OCI-LY7 (cell line): ENCODE measurements at regions not wholly inside any gene's neighbourhood (a gene's known extent, or its start where the extent isn't known, plus 50 kb on each side); places are given as distances from the start of the nearest gene placed in this dataset.

Experiments used
- BruUV-seq: library from RNA; stranded (reverse); fragments of 400-500 nt; replicated peaks from 2 replicates; lab custom pipeline; 2021; lab: Mats Ljungman, UMichigan
- CTCF ChIA-PET: fragments of 300-600 bp; sonication (Branson Sonifier 250); formaldehyde crosslinking; loops from one replicate; lab custom pipeline; 2022; ENCODE audit warnings: antibody characterized with exemption; ENCODE audit not compliant: unreplicated experiment; lab: Charles Lee
- POLR2A ChIA-PET: fragments of 300-600 bp; sonication (Branson Sonifier 250); formaldehyde crosslinking; loops from one replicate; lab custom pipeline; 2022; ENCODE audit warnings: antibody characterized with exemption; lab: Charles Lee
- DNase-seq: peaks from one replicate; pipeline ENCODE4 v3.0.0-alpha.2; 2015; ENCODE audit warnings: low spot score
- H2AFZ ChIP-seq: fragments of 200-600 bp; sonication (generic), shearing (Covaris generic); 2 replicates; pipeline ENCODE4 v1.6.1; 2014; ENCODE audit warnings: mild to moderate bottlenecking, antibody characterized with exemption, low read length, moderate library complexity
- H3K27ac ChIP-seq: fragments of 200-600 bp; sonication (generic); 2 replicates; pipeline ENCODE4 v1.5.1; 2014; ENCODE audit warnings: mixed run types, low read depth, mild to moderate bottlenecking, moderate library complexity, low read length, inconsistent platforms; ENCODE audit not compliant: poor library complexity, severe bottlenecking
- H3K36me3 ChIP-seq: fragments of 200-600 bp; sonication (generic); 2 replicates; pipeline ENCODE4 v1.6.1; 2014; ENCODE audit warnings: mild to moderate bottlenecking, antibody characterized with exemption, low read length, moderate library complexity, mixed read lengths; ENCODE audit not compliant: insufficient read depth
- H3K4me1 ChIP-seq: fragments of 200-600 bp; sonication (generic); 2 replicates; pipeline ENCODE4 v1.5.1; 2014; ENCODE audit warnings: mild to moderate bottlenecking, low read length; ENCODE audit not compliant: insufficient read depth, poor library complexity, severe bottlenecking
- H3K4me2 ChIP-seq: fragments of 200-600 bp; sonication (generic); 2 replicates; pipeline ENCODE4 v1.6.1; 2014; ENCODE audit warnings: mild to moderate bottlenecking, low read length
- H3K4me3 ChIP-seq: fragments of 200-600 bp; sonication (generic); 2 replicates; pipeline ENCODE4 v1.5.1; 2014; ENCODE audit warnings: mild to moderate bottlenecking, low read depth, low read length; ENCODE audit not compliant: poor library complexity, severe bottlenecking
- H3K79me2 ChIP-seq: fragments of 200-600 bp; sonication (generic); 2 replicates; pipeline ENCODE4 v1.6.1; 2016; ENCODE audit warnings: low read depth, mild to moderate bottlenecking, low read length, moderate library complexity, mixed read lengths; ENCODE audit not compliant: insufficient read depth
- H3K9me2 ChIP-seq: fragments of 200-600 bp; sonication (generic); 2 replicates; pipeline ENCODE4 v1.6.1; 2016; ENCODE audit warnings: mild to moderate bottlenecking, low read length, mixed read lengths; ENCODE audit not compliant: insufficient read depth
- H3K9me3 ChIP-seq: fragments of 200-600 bp; sonication (generic); 2 replicates; pipeline ENCODE4 v1.6.1; 2014; ENCODE audit warnings: mild to moderate bottlenecking, mixed run types, low read length, mixed read lengths
- H4K20me1 ChIP-seq: fragments of 200-600 bp; sonication (generic); 2 replicates; pipeline ENCODE4 v1.6.1; 2014; ENCODE audit warnings: mild to moderate bottlenecking, antibody characterized with exemption, low read length, moderate library complexity, mixed read lengths; ENCODE audit not compliant: insufficient read depth
- CTCF ChIP-seq: fragments of 200-600 bp; sonication (generic); conservative IDR thresholded peaks from 2 replicates; pipeline ENCODE4 v1.5.1; 2014; ENCODE audit warnings: mild to moderate bottlenecking, antibody characterized with exemption, low read length, moderate library complexity, mixed read lengths
- EZH2phosphoT487 ChIP-seq: fragments of 200-600 bp; sonication (generic); IDR thresholded peaks from 2 replicates; pipeline ENCODE4 v1.6.1; 2018; ENCODE audit warnings: low read depth, borderline replicate concordance, mild to moderate bottlenecking, mixed run types, antibody characterized with exemption, low read length, moderate library complexity, mixed read lengths
- intact Hi-C: fragments of 100-400 bp; cut with micrococcal nuclease; formaldehyde crosslinking; loops from one replicate; pipeline ENCODE4 v1.10.0; 2022; ENCODE audit not compliant: unreplicated experiment

GRCh38 chr2:19675856-19676460 lies 225.8 kb downstream of the TTC32 start:
- no peak for DNase-seq
- H3K4me3 ChIP-seq, result no peak overlapping the region
- ChIA-PET POLR2A (no interaction called here), CTCF (no interaction called here)
- intact Hi-C loops, result no loop called here
- no peaks in the 10 kb centered on the region for H3K36me3 ChIP-seq
- no peaks in the 10 kb centered on the region for H3K9me3 ChIP-seq
- H3K27ac ChIP-seq, result no peak overlapping the region
- no peak for TF ChIP-seq CTCF
- TF ChIP-seq EZH2phosphoT487, result no peak
- H2AFZ ChIP-seq, result no peak overlapping the region
- no TSS peak for BruUV-seq
- H3K4me2 ChIP-seq, result no peak overlapping the region
- no peaks in the 10 kb centered on the region for H3K79me2 ChIP-seq
- no peaks in the 10 kb centered on the region for H3K9me2 ChIP-seq
- no peaks in the 10 kb centered on the region for H4K20me1 ChIP-seq
- H3K4me1 ChIP-seq, result no peaks in the 10 kb centered on the region

- Histone ChIP-seq H3K9me2 (no peaks in the 10 kb centered on the region), H3K36me3 (no peaks in the 10 kb centered on the region), H3K4me2 (no peak overlapping the region), H2AFZ (no peak overlapping the region), H4K20me1 (no peaks in the 10 kb centered on the region), H3K79me2 (no peaks in the 10 kb centered on the region), H3K9me3 (no peaks in the 10 kb centered on the region), H3K4me3 (no peak overlapping the region), H3K27ac (no peak overlapping the region), H3K4me1 (no peaks in the 10 kb centered on the region)
- POLR2A ChIA-PET, result interaction anchor here (0.6 to 0.7 kb wide), 2 partner anchors 47 to 372 kb away, joined by 3 read pairs; no protein-coding TSS in a partner anchor
- intact Hi-C loops, result no loop called here
- no peak for DNase-seq
- TF ChIP-seq CTCF (no peak), EZH2phosphoT487 (no peak)
- no TSS peak for BruUV-seq
- CTCF ChIA-PET, result interaction anchor here (0.7 kb wide), 1 partner anchor 126 kb away, joined by 3 read pairs; no protein-coding TSS in a partner anchor
These were observed 226.7 kb downstream of the TTC32 start for GRCh38 chr2:19675003-19675629.
